ENCODE measurements at regions not wholly inside any gene's neighbourhood (a gene's known extent, or its start where the extent isn't known, plus 50 kb on each side); places are given as distances from the start of the nearest gene placed in this dataset.

DNA sequence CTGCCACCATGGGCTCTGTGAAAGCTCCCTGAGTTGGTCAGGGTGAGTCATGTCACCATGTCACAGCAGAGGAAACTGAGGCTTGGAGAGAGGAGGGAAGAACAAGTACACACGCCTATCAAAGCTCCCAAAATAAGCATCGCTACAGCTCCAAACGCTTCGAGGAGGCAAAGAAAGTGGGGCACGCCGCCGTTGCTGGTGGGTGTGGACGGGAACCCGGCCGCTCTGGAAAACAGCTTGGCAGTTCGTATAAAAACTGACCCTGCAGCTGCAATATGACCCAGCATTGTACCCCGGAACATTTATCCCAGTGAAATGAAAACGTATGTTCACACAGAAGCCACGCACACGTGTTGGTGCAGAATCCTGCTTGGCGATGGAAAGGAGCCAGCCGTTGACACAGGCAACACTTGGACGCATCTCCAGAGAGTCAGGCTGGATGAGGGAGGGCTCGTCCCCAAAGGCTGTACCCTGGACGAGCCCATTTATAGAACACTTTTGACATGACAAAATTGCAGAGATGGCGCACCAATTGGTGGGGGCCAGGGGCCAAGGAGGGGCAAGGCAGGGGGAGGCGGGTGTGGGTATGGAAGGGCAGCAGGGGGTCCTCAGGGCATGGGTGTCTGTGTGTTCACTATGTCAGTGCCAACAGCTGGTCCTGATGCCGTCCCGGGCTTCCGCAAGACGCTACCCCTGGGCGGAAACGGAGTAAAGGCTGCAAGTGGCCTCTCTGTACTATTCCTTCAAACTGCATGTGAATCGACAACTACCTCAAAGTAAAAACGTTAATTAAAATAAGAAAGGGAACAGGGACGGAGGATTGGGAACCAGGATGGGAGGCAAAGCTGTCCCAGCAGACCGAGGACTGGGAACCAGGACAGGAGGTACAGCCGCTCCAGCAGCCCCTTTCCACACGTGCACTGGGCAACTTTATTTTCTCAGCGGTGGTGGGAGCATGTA, 173.0 kb downstream of the OLFM1 start:
- peaks cover 39% of the 10 kb centered on the region for H3K9me3 ChIP-seq (ENCODE audit: control insufficient read depth, insufficient read depth, low read length)
- H3K4me3 ChIP-seq (ENCODE audit: insufficient read depth, low read depth, low read length), result no peak overlapping the region
- H3K4me2 ChIP-seq (ENCODE audit: low read depth, low read length), result no peak overlapping the region
- no peak overlapping the region for H3K56ac ChIP-seq (ENCODE audit: extremely low read depth, insufficient read depth, low read length)
- H4K8ac ChIP-seq (ENCODE audit: low read depth in 2 of 2, low read length in 2 of 2), result no peak overlapping the region
- H3K9me1 ChIP-seq (ENCODE audit: insufficient read depth, low read length), result no peaks in the 10 kb centered on the region
- H2BK5ac ChIP-seq (ENCODE audit: low read depth, low read length, poor library complexity, severe bottlenecking), result no peak overlapping the region
- no peak overlapping the region for H4K91ac ChIP-seq (ENCODE audit: insufficient read depth, low read depth, low read length)
- no peak overlapping the region for H2BK15ac ChIP-seq (ENCODE audit: low read depth, low read length)
- intact Hi-C loops (cut with micrococcal nuclease), result no loop called here
- H3K14ac ChIP-seq (replicated peaks; ENCODE audit: low read depth, low read length), result no peak overlapping the region
- no peak overlapping the region for H2BK20ac ChIP-seq (ENCODE audit: low read depth, low read length)
- no peak overlapping the region for H3K4ac ChIP-seq (ENCODE audit: low read depth, low read length)
- TF ChIP-seq RCOR1 (IDR thresholded peaks at IDR 0.05; ENCODE audit: insufficient replicate concordance, low read length) (no peak), CHD1 (IDR thresholded peaks at IDR 0.05; ENCODE audit: low read depth, low read length) (no peak), MAZ (IDR thresholded peaks at IDR 0.05; ENCODE audit: borderline replicate concordance, low read depth, low read length) (no peak), CEBPB (IDR thresholded peaks at IDR 0.05; ENCODE audit: low read depth, low read length) (no peak), POLR2A (IDR thresholded peaks at IDR 0.05; ENCODE audit: low read depth, low read length) (no peak)
- TF ChIP-seq, protein P1, sequence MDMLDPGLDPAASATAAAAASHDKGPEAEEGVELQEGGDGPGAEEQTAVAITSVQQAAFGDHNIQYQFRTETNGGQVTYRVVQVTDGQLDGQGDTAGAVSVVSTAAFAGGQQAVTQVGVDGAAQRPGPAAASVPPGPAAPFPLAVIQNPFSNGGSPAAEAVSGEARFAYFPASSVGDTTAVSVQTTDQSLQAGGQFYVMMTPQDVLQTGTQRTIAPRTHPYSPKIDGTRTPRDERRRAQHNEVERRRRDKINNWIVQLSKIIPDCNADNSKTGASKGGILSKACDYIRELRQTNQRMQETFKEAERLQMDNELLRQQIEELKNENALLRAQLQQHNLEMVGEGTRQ (IDR thresholded peaks at IDR 0.05; ENCODE audit: low read depth, low read length), result no peak
- H3K27ac ChIP-seq (ENCODE audit: insufficient read depth, low read length), result no peak overlapping the region
- ChIA-PET CTCF (no interaction called here), POLR2A (ENCODE audit: unreplicated experiment) (no interaction called here)
- no peak overlapping the region for H4K5ac ChIP-seq (ENCODE audit: low read depth, low read length)
- no peak for ATAC-seq (ENCODE audit: low read depth)
- no peaks in the 10 kb centered on the region for H3K4me1 ChIP-seq (ENCODE audit: control insufficient read depth, insufficient read depth, low read length)
- 27% methylated on average over 18 of the region's 35 CpGs; no CpG with 5 or more reads in 1 of the 2 experiments for WGBS, 2 experiments (ENCODE audit: extremely low coverage in 2 of 2, insufficient read length in 1 of 2)
- H3K36me3 ChIP-seq (ENCODE audit: control insufficient read depth, insufficient read depth, low read length), result no peaks in the 10 kb centered on the region
- H2AK5ac ChIP-seq (ENCODE audit: low read depth, low read length), result no peak overlapping the region
- no peaks in the 10 kb centered on the region for H4K20me1 ChIP-seq (ENCODE audit: insufficient read depth, low read length)
- no peak overlapping the region for H3K9ac ChIP-seq (ENCODE audit: low read depth, low read length)
- no TSS peak for BruUV-seq (replicated peaks)
- H2AK9ac ChIP-seq (replicated peaks; ENCODE audit: low read depth, low read length, poor library complexity), result no peak overlapping the region
- H3K79me1 ChIP-seq (ENCODE audit: low read depth in 1 of 2, low read length in 2 of 2), result no peaks in the 10 kb centered on the region
- no peak for DNase-seq
- H2BK120ac ChIP-seq (ENCODE audit: low read depth, low read length), result no peak overlapping the region
- no peak overlapping the region for H3K18ac ChIP-seq (ENCODE audit: low read depth, low read length)
- in situ Hi-C loops (cut with MboI; ENCODE audit: low sequenced_read_pairs), result no loop called here
- H2AFZ ChIP-seq (replicated peaks; ENCODE audit: low read length, poor library complexity), result no peak overlapping the region
- dilution Hi-C loops (cut with HindIII; ENCODE audit: low sequenced_read_pairs, unreplicated experiment), result no loop called here
- no peak overlapping the region for H3K23ac ChIP-seq (ENCODE audit: low read depth, low read length)
- no peaks in the 10 kb centered on the region for H3K27me3 ChIP-seq (ENCODE audit: control insufficient read depth, insufficient read depth, low read length)

All from IMR-90 (cell line).